Hippocampal formation (tissue), 2 donors: ENCODE measurements at regions not wholly inside any gene's neighbourhood (a gene's known extent, or its start where the extent isn't known, plus 50 kb on each side); places are given as distances from the start of the nearest gene placed in this dataset.
"Not testable (repeated sequence)": the region's sequence is repeated elsewhere in the genome, so short reads cannot be mapped to it uniquely, and the experiment has no call there.

Experiments used
- DNase-seq, 2 donors: peaks; one replicate each; lab custom pipeline; 2025; lab: John Stamatoyannopoulos, UW

DNA sequence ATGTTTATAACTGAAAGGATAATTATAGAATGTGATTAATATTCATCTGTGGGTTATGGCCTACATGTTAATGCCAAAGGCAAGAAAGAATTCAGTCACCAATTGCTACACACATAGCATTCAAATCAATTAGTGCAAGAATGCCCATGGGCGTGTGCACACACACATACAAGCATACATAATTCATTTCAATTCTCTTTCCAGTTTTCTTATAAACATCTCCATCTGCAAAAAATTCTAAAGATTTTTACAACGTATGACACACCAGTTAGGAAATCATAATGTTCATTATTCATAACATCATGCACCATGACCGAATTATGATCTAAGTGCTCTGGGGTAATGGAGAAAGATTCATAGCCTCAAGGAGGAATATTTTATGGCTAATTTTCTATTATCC is 111.0 kb upstream of the ADTRP start:
- DNase-seq = no peak

DNA sequence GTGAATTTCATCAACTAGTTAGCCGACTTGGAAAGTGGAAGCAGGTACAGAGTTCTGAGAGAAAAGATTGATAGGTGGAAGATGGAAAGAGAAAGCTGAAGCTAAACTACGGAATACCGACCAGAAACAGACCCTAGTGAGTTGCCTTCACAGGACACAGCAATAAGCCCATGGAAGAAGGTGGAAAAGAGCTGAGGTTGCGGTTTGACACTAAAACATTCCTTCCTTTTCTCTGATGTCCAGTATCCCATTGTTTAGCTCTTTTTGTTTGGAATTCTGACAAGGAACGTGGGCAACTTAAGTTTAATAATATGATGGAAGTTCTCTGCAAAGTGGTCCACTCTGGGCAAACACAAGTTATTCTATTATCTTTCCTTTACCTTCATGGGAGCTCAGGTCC is 110.1 kb upstream of the ADTRP start:
- DNase-seq = no peak

DNA sequence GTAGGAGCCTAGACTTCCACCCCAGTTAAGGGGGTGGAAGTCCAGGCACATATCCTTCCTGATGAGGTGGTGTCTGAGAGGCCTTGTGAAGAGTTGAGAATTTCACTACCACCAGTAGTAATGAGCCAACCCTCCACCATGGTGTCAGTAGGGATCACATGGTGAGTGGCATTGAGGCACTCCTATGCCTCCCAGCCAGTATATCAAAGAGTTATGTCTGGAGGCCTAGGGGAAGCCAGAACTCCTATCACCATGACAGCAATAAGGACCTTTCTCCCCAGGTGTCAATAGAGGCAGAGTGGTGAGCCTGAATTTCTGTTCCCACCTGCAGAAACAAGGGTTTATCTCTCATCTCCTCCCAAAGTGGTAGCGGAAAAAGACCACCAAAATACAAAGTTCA is 106.6 kb upstream of the ADTRP start:
- DNase-seq = no peak

DNA sequence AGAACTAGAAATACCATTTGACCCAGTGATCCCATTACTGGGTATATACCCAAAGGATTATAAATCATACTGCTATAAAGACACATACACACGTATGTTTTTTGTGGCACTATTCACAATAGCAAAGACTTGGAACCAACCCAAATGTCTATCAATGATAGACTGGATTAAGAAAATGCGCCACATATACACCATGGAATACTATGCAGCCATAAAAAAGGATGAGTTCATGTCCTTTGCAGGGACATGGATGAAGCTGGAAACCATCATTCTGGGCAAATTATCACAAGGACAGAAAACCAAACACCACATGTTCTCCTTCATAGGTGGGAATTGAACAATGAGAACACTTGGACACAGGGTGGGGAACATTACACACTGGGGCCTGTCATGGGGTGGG is 104.9 kb upstream of the ADTRP start:
- DNase-seq = not testable (repeated sequence)

DNA sequence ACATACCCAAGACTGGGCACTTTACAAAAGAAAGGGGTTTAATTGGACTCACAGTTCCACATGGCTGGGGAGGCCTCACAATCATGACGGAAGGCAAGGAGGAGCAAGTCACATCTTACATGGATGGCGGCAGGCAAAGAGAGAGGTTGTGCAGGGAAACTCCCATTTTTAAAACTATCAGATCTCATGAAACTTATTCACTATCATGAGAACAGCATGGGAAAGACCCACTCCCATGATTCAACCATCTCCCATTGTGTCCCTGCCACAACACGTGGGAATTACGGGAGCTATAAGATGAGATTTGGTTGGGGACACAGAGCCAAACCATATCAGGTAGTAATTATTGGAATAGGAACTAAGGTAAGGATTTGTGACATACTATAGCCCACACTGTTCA is 101.6 kb upstream of the ADTRP start:
- not testable (repeated sequence) for DNase-seq

DNA sequence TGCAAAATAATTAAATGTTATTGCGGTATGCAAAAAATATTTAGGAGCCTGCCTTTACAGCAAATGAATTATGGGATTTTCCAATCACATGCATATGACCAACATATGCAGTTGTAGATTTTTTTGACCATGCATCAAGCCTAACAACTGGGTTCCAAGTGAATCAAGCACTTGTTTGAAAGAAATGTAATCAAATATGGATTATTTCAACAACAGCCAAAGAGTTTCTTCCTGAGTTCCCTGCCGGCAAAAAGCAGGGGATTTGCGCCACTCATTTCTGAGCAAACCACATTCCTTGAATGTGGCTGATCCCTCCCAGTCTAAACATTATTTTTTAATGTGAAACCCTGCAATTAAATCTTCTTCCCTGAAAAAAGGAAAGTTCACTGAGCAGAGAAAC is 100.1 kb upstream of the ADTRP start:
- DNase-seq = no peak

DNA sequence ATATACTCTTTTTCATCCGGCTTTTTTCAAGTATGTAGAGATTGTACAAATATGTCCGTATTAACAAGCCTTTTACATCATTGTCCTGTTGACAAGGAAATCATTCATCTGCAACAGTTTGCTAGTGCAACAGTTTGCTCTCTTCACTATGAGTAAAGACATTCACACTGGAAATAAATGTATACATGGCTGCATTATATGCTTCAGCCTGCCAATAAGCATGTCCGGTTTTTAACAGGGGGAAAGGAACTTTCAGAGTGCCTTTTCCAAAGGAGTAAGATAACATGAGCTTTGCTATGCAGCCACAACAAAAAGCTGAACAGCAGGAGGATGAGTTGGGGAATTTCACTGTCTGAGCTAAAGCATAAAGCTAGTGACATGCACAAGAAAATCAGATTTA is 99.4 kb upstream of the ADTRP start:
- no peak for DNase-seq

DNA sequence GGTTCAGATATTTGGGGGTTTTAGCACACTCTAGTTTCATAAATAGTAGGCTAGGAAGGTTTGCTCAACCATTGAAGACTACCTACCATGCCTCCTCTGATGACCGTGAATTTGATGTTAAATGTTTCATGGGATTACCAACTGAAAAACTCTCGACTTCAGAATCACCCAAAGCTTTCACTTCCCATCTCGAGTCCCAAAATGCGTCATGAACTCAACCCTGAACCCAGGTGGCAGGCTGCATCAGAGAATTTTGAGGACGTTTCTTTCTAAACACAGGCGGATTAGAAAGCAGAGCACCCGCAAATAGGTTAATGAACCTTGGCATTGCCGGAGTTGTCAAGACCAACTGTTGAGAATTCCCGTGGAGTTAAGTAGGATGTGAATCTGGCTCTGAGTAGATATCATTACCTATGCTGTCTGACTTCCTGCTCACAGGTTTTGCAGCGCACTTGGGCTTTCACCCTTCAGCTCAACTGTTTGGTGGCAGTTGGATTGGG is 98.4 kb upstream of the ADTRP start:
- DNase-seq = no peak

DNA sequence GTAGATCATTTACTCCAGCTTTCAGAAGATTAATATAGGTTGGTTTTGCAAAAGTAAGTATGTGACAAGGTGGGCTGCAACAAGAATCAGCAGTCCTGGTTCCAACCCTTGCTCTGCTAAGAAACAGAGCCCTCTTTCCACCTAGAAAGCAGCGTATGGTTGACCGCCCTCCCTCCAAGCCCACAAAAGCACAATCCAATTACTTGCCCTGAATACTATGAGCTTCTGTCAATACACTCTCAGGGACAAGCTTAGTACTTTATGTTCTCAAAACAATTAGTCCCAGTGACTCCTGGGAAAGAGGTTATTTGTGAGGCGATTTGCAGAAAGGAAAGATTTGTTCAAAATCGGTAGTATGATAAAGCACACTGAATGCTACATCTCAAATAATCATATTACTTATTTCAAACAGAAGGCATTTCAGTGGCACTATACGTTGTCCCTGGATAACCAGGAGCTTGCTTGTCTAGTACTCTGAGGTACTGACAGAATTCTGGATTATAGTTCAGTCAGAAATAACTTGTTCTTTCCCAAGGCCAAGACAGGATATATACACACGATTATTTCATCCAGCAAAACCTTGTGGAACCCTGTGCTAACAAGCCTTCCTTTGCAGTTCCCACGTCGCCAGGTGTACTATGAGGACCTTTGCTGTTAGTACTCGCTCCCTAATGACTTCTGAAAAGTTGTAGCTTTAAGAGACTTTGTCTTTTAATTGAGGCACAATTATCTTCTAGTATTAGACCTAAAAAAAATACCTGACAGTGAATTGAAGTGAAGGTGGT is 96.9 kb upstream of the ADTRP start:
- no peak for DNase-seq

DNA sequence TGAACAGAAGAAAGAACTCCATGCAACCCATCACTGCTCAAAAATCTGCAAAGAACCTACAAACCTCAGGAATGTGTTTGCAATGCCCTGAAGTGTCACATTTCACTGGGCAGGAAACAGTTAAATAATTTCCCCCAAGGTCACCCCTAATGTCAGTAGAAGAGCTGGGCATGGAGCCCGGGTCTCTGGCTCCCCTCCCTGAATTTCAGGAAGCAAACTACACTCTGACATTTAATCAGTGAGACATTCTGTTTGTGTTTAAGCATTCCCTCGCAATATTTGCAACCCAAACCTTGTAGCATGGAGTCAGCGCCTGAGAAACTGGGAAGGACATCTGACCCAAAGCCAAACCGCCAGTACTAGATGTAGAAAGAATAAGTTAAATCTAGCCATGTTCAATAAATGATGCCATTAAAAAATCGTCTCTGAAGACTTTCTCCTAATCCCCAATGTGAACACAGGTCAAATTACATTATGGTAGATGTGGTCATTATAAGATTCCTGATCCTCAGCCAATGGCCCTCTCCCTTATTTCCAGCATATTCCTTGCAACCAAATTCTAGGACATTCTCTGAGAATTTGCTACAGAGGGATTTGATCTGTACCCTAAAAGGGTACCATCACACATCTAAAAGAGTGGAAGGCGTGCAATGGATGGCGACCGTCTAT is 91.2 kb upstream of the ADTRP start:
- DNase-seq = no peak

DNA sequence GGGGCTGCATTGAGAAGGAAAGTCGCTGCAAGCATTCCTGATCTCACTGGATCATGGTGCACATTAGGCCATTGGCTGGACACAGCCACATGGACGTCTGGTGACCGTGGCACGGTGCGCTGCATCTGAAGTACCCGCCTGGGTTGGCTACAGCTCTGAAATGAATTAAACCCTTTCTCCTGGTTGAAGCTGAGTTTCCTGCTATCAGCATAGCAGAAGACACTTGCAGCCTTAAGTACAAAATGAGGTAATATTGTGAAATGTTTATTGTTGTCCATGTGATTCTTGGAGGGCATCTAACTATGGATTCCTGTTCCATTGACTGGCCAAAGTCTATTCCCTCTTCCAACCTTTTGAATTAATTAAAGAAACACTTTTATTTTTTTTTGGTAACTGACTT is 89.8 kb upstream of the ADTRP start:
- no peak for DNase-seq

DNA sequence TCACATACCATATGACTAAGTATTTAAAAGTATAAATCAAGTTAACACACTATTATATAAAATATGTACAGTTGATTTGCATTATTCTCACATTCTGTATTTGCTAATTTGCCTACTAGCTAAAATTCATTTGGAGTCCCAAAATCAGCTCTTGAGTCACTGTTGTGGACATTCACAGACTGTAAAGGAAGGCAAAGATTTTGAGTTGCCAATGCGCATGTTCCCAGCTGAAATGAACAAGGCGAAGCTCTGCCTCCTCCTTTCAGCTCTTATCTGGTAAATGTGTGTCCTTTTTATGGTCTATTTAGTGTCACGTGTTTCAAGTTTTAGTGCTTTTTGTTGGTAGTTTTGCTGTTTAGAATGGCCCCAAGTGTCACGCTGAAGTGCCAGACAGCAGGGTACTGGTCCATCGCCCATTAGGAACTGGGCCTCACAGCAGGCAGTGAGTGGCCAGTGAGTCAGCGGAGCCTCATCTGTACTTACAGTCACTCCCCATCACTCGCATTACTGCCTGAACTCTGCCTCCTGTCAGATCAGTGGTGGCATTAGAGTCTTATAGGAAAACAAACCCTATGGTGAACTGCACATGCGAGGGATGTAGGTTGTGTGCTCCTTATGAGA is 87.2 kb upstream of the ADTRP start:
- DNase-seq = no peak

DNA sequence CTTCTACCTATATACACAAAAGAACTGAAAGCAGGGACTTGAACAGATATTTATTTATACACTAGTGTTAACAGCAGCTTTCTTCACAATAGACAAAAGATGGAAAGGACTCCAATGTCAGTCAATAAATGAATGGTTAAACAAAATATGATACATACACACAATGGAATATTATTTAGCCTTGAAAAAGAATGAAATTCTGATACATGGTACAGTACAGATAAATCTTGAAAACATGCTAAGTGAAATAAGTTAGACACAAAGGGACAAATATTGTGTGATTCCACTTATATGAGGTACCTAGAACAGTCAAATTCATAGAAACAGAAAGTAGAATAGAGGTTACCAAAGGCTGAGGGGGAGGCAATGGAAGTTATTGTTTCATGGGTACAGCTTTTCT is 79.8 kb upstream of the ADTRP start:
- no peak for DNase-seq

DNA sequence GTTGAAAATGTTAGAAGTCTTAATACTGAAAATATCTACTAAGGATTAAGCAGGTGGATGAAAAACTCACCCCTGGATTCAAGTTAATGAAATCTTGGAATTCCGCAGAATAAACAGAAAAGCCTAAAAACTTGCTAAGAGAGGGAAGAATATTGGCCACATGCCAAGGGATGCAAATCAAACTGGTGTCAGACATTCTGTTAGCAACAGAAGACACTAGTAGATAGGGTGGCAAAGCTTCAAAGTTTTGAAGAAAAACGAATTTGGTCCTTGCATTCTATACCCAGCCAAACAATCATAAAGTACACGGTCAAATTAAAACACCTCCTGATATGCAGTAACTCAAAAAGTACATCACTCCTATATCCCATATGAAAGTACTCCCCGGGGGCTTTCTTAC is 77.1 kb upstream of the ADTRP start:
- DNase-seq = no peak

DNA sequence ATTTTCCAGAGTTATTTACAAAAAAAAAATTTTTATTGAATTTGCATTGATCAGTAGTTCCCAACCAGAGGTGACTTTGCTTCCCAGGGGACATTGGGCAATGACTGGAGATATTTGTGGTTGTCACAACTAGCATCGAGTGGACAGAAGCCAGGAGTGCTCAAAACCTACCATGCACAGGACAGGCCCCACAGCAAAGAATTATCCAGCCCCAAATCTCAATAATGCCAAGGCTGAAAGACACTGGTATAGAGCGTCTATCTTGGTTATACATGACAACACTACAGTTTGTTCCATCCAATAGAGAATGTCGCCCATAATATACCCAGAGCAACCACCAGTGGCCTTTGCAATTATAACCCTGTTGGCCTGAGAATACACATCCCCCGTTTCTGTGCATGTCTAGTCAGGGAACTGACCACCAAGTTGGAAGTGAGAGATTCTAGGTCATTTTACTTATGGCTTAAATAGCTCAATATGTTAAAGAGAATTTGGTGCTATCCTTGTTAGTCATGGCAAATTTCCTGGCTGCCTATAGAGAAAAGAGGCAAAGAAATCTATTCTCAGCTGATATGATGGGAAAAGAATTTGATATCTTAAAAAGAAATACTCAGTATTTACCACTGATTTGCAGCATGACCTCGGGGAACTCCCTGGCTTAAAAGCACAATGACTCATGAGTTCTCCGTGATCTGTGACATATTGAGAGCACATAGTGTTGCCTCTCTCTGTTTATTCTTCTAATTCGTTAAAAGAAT is 76.0 kb upstream of the ADTRP start:
- DNase-seq = no peak

DNA sequence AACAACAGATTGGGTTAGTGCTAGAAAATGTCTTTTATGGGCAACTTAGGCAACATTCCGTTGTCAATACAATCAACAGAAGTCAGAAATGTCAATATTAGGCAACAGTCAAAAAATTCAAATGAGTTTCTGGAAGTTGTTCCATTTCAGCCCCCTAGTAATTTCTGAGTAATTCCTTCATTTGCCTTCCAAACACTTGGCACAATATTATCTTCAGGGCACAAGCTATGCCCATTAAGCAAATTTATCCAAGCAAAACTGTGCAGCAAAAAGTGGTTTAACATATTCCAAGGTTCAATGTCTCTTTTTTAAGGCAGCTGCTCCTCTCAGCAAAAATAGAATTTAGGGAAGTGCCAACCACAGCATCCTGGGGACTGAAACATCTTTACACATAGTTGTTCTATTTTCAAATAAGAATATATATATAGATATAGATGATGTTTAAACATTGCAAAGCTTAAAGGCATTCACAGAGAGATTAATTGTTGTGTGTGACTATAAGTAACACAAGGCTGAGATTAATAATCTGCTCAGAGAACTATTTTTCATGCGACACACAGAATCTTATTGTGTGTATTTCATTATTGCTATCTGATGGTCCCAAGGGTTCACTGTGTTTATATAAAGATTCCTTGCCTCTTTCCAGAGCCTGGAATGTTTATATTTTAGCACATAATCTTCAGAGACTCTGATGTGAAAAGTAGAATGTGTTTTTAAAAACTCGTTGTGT is 75.2 kb upstream of the ADTRP start:
- no peak for DNase-seq

DNA sequence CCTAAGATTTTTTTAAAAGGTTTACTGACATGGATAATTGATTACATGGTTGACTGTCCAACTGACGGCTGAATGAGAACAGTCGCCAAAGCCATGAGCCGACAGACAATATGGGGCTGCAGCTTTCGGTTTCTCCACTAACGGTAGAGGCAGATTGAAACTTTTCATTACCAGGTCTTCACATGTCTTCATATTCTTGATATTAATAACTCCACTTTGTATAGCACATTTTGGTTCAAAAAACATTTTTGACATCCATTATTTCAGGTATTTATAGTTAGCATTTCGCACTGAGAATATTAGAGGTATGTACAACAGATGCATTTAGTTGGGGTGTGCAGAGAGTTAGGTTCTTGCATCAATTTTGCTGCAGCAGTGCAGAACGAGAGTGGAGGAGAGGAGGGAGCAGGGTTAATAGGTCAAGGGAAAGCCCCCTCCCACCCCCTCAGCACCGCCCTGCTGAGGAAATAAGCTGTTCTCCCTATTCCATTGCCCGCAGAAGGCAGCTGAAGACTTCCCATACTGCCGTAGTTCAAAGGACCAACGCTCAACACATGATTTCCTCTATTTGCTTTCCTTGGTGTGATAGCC is 73.6 kb upstream of the ADTRP start:
- DNase-seq = no peak

DNA sequence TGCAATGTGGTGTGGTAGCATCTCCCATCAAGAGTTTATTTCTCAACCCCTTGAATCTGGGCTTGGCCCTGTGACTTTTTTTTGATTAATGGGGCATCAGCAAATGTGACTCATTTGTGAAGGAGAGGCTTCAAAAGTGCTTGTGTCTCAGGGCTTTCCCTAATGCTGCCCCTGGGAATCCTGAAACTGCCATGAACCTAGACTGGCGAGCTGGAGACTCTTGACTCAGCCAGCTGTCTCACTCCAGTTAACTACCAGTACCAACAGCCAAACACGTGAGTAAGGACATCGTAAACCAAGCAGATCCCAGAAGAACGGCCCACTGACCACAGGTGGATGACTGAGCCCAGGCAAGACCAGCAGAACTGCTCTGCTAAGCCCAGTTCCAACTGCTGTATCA is 72.8 kb upstream of the ADTRP start:
- DNase-seq = no peak

DNA sequence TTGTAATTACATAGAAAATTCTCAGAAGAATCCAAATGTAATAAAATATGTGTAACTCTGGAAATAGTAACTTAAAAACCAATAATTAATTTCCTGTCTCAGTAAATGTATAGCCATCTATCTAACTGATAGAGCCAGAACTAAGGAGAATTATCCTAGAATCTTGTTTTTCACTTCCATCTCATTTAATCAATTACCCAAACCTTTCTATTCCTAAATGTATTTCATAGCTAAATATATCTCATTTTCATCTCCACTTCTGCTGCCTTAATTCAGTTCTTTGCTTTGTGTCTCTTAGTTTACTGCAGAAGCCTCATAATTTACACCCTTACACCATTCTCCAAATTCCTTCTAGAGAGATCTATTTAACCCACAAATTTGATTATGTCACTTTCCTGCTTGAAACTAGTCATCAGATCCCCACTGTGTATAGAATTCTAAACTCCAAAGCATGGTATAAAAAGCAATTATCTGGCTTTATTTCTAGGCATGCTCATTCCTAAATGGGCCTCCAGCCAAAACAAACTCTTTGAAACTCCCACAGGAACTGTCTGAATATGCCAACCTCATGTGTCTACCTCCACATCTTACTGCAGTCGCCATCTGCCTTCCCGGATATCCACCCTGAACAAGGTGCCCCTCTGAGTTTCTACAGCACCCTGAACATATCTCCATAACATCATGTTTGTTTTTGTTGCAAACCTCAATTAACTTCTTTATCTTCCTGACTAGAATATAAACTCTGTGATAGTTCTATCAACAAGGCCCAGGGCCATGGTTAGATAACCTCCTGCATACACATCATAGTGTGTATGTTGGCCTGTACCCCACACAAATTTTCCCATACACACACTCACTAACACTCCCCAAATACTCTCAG is 70.5 kb upstream of the ADTRP start:
- DNase-seq = no peak

DNA sequence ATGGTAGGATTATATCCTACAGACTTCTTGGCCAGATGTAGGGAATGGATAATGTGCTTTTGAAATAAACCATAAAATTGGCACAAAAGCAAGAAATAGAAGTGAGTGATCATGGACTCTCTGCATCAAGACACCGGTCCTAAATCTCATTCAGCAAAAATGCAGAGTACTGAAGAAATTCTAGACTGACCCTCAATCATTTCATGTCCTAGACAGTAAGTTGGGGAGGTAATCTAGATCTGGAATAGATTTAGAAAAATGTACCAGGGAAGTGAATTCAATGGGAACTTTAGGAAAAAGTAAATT is 69.7 kb upstream of the ADTRP start:
- no peak for DNase-seq
